GM21528 (cell line): ENCODE measurements at regions not wholly inside any gene's neighbourhood (a gene's known extent, or its start where the extent isn't known, plus 50 kb on each side); places are given as distances from the start of the nearest gene placed in this dataset.
"Not testable (repeated sequence)": the region's sequence is repeated elsewhere in the genome, so short reads cannot be mapped to it uniquely, and the experiment has no call there.

Experiments
- ATAC-seq: cut with Tn5 transposase; IDR thresholded peaks from one replicate; pipeline ENCODE4 v1.9.1; 2021; ENCODE audit warnings: mild to moderate bottlenecking, moderate library complexity; ENCODE audit not compliant: unreplicated experiment, low FRiP score

- no peak for ATAC-seq
These were observed 163.5 kb downstream of the MC4R start for GRCh38 chr18:60209042-60209441.

GRCh38 chr18:60202708-60203107 lies 169.9 kb downstream of the MC4R start:
- ATAC-seq = no peak

- no peak for ATAC-seq
These were observed 172.0 kb downstream of the MC4R start for GRCh38 chr18:60200558-60200957.

- no peak for ATAC-seq
These were observed 173.1 kb downstream of the MC4R start for GRCh38 chr18:60199505-60199904.

- no peak for ATAC-seq
These were observed 174.7 kb downstream of the MC4R start for GRCh38 chr18:60197671-60198462.

GRCh38 chr18:60196836-60197606 lies 175.6 kb downstream of the MC4R start:
- ATAC-seq = no peak

GRCh38 chr18:60193780-60194179 lies 178.8 kb downstream of the MC4R start:
- no peak for ATAC-seq

GRCh38 chr18:60191926-60192325 lies 180.6 kb downstream of the MC4R start:
- ATAC-seq = no peak

GRCh38 chr18:60189856-60190255 lies 182.7 kb downstream of the MC4R start:
- no peak for ATAC-seq

- ATAC-seq = no peak
These were observed 183.6 kb downstream of the MC4R start for GRCh38 chr18:60188958-60189357.

- ATAC-seq = no peak
These were observed 190.4 kb downstream of the MC4R start for GRCh38 chr18:60182223-60182622.

GRCh38 chr18:60180671-60181070 lies 191.9 kb downstream of the MC4R start:
- ATAC-seq = no peak

GRCh38 chr18:60178224-60178623 lies 194.4 kb downstream of the MC4R start:
- ATAC-seq = not testable (repeated sequence)

- ATAC-seq = no peak
These were observed 196.3 kb downstream of the MC4R start for GRCh38 chr18:60176259-60176658.

GRCh38 chr18:60174832-60175231 lies 197.7 kb downstream of the MC4R start:
- no peak for ATAC-seq

GRCh38 chr18:60172030-60172429 lies 200.5 kb downstream of the MC4R start:
- ATAC-seq = no peak

GRCh38 chr18:60163622-60164021 lies 209.0 kb downstream of the MC4R start:
- ATAC-seq = peak; percentile 68

- ATAC-seq = no peak
These were observed 210.2 kb downstream of the MC4R start for GRCh38 chr18:60162388-60162787.

GRCh38 chr18:60157810-60158209 lies 214.8 kb downstream of the MC4R start:
- ATAC-seq = no peak

GRCh38 chr18:60153376-60153775 lies 219.2 kb downstream of the MC4R start:
- ATAC-seq = no peak

GRCh38 chr18:60149316-60149715 lies 223.3 kb downstream of the MC4R start:
- ATAC-seq = no peak

- no peak for ATAC-seq
These were observed 225.3 kb downstream of the MC4R start for GRCh38 chr18:60147323-60147722.
